Loucy (cell line): ENCODE measurements at regions not wholly inside any gene's neighbourhood (a gene's known extent, or its start where the extent isn't known, plus 50 kb on each side); places are given as distances from the start of the nearest gene placed in this dataset.

Experiments used
- CTCF ChIP-seq: fragments of 200-600 bp; sonication (generic); conservative IDR thresholded peaks from 2 replicates; pipeline ENCODE4 v1.5.1; 2014; ENCODE audit warnings: mild to moderate bottlenecking, antibody characterized with exemption, low read length
- EZH2phosphoT487 ChIP-seq: fragments of 200-600 bp; IDR thresholded peaks from 2 replicates; pipeline ENCODE4 v1.6.1; 2018; ENCODE audit warnings: antibody characterized with exemption, mild to moderate bottlenecking, moderate library complexity, borderline replicate concordance

GRCh38 chr3:72137865-72138861 lies 353.2 kb upstream of the PROK2 start:
- TF ChIP-seq CTCF: no peak
- no peak for TF ChIP-seq EZH2phosphoT487
